A673 (cell line): ENCODE measurements at regions not wholly inside any gene's neighbourhood (a gene's known extent, or its start where the extent isn't known, plus 50 kb on each side); places are given as distances from the start of the nearest gene placed in this dataset.
"Not testable (repeated sequence)": the region's sequence is repeated elsewhere in the genome, so short reads cannot be mapped to it uniquely, and the experiment has no call there.

Experiments
- BruUV-seq: library from RNA; stranded (reverse); fragments of 400-500 nt; replicated peaks from 2 replicates; lab custom pipeline; 2021; lab: Mats Ljungman, UMichigan
- CTCF ChIA-PET: fragments of 300-600 bp; sonication (Branson Sonifier 250); formaldehyde crosslinking; loops from one replicate; lab custom pipeline; 2022; ENCODE audit warnings: antibody characterized with exemption; lab: Charles Lee
- POLR2A ChIA-PET: fragments of 300-600 bp; sonication (Branson Sonifier 250); formaldehyde crosslinking; loops from one replicate; lab custom pipeline; 2022; ENCODE audit warnings: antibody characterized with exemption; ENCODE audit not compliant: low non-redundant PET; lab: Charles Lee
- DNase-seq: peaks from one replicate; pipeline ENCODE4 v3.0.0-alpha.2; 2015; ENCODE audit warnings: low spot score
- H3K27ac ChIP-seq: fragments of 200-600 bp; sonication (generic); 2 replicates; pipeline ENCODE4 v1.5.1; 2016; ENCODE audit warnings: mixed run types, low read depth, mild to moderate bottlenecking, mixed read lengths, antibody characterized with exemption, low read length; ENCODE audit not compliant: poor library complexity, severe bottlenecking
- H3K27me3 ChIP-seq: fragments of 200-600 bp; sonication (generic); replicated peaks from 2 replicates; pipeline ENCODE4 v1.6.1; 2017; ENCODE audit warnings: mixed run types, low read depth, mild to moderate bottlenecking, mixed read lengths, antibody characterized with exemption, low read length; ENCODE audit not compliant: insufficient read depth, poor library complexity
- H3K36me3 ChIP-seq: fragments of 200-600 bp; sonication (generic); 2 replicates; pipeline ENCODE4 v1.6.1; 2016; ENCODE audit warnings: mixed run types, mild to moderate bottlenecking, mixed read lengths, antibody characterized with exemption, low read length; ENCODE audit not compliant: insufficient read depth, poor library complexity, severe bottlenecking
- H3K4me1 ChIP-seq: fragments of 200-600 bp; sonication (generic); 2 replicates; pipeline ENCODE4 v1.6.1; 2017; ENCODE audit warnings: mixed run types, mild to moderate bottlenecking, mixed read lengths, antibody characterized with exemption, low read length; ENCODE audit not compliant: insufficient read depth, poor library complexity, severe bottlenecking
- H3K4me3 ChIP-seq: fragments of 200-600 bp; sonication (generic); 2 replicates; pipeline ENCODE4 v1.5.1; 2016; ENCODE audit warnings: low read depth, mixed run types, mild to moderate bottlenecking, mixed read lengths, low read length; ENCODE audit not compliant: poor library complexity, severe bottlenecking
- H3K9me3 ChIP-seq: fragments of 200-600 bp; sonication (generic); 2 replicates; pipeline ENCODE4 v1.6.1; 2016; ENCODE audit warnings: mixed run types, low read depth, mild to moderate bottlenecking, mixed read lengths, antibody characterized with exemption, low read length; ENCODE audit not compliant: poor library complexity, severe bottlenecking
- CTCF ChIP-seq: fragments of 300-800, 200-600 bp; sonication (generic); conservative IDR thresholded peaks from 2 replicates; pipeline ENCODE4 v1.5.1; 2017; ENCODE audit warnings: low read depth, mild to moderate bottlenecking, antibody characterized with exemption, low read length, moderate library complexity, mixed read lengths
- EZH2 ChIP-seq: fragments of 200-600 bp; sonication (generic); IDR thresholded peaks from 2 replicates; pipeline ENCODE4 v1.6.1; 2017; ENCODE audit warnings: borderline replicate concordance, low read depth, mild to moderate bottlenecking, mixed read lengths, antibody characterized with exemption, low read length; ENCODE audit not compliant: poor library complexity, severe bottlenecking
- intact Hi-C: fragments of 100-400 bp; cut with micrococcal nuclease; formaldehyde crosslinking; loops from one replicate; pipeline ENCODE4 v1.10.0; 2022; ENCODE audit not compliant: unreplicated experiment

GRCh38 chr1:194014014-194014413 is 827.6 kb upstream of the B3GALT2 start:
- no peak overlapping the region for H3K27ac ChIP-seq
- CTCF ChIA-PET = no interaction called here
- H3K27me3 ChIP-seq = no peaks in the 10 kb centered on the region
- TF ChIP-seq EZH2 (no peak), CTCF (no peak)
- H3K4me1 ChIP-seq = no peaks in the 10 kb centered on the region
- intact Hi-C loops = no loop called here
- no peaks in the 10 kb centered on the region for H3K36me3 ChIP-seq
- no peaks in the 10 kb centered on the region for H3K9me3 ChIP-seq
- DNase-seq = no peak
- POLR2A ChIA-PET = no interaction called here
- BruUV-seq = no TSS peak
- no peak overlapping the region for H3K4me3 ChIP-seq

GRCh38 chr1:194013561-194013960 is 827.1 kb upstream of the B3GALT2 start:
- ChIA-PET POLR2A (no interaction called here), CTCF (no interaction called here)
- intact Hi-C loops = no loop called here
- DNase-seq = no peak
- Histone ChIP-seq H3K4me1 (no peaks in the 10 kb centered on the region), H3K27me3 (no peaks in the 10 kb centered on the region), H3K36me3 (no peaks in the 10 kb centered on the region), H3K4me3 (no peak overlapping the region), H3K27ac (no peak overlapping the region), H3K9me3 (no peaks in the 10 kb centered on the region)
- no TSS peak for BruUV-seq
- TF ChIP-seq CTCF (no peak), EZH2 (no peak)

GRCh38 chr1:194004146-194004545 is 817.7 kb upstream of the B3GALT2 start:
- ChIA-PET CTCF (no interaction called here), POLR2A (no interaction called here)
- Histone ChIP-seq H3K9me3 (no peaks in the 10 kb centered on the region), H3K27me3 (no peaks in the 10 kb centered on the region), H3K27ac (no peak overlapping the region), H3K4me1 (peaks cover 12% of the 10 kb centered on the region), H3K4me3 (no peak overlapping the region), H3K36me3 (no peaks in the 10 kb centered on the region)
- DNase-seq = peak; percentile 73
- intact Hi-C loops = no loop called here
- BruUV-seq = no TSS peak
- TF ChIP-seq EZH2 (no peak), CTCF (no peak)

- H3K4me3 ChIP-seq, DNase-seq, H3K27ac ChIP-seq, H3K27me3 ChIP-seq, POLR2A ChIA-PET, CTCF ChIA-PET, H3K9me3 ChIP-seq, H3K36me3 ChIP-seq, intact Hi-C loops, BruUV-seq: not testable (repeated sequence)
- peaks cover 12% of the 10 kb centered on the region for H3K4me1 ChIP-seq
Measured at GRCh38 chr1:194001726-194002350, 815.4 kb upstream of the B3GALT2 start.
